T-cell (primary cell): ENCODE measurements at regions not wholly inside any gene's neighbourhood (a gene's known extent, or its start where the extent isn't known, plus 50 kb on each side); places are given as distances from the start of the nearest gene placed in this dataset.

Source experiments
- ATAC-seq, 4 experiments: fragments of 200-7000 bp in 3 of 4; fragments of 150-1000 bp in 1 of 4; cut with Tn5 transposase; replicated peaks in 1 of 4; 1 replicate in 3 of 4; 2 replicates in 1 of 4; pipeline ENCODE4 v1.10.0; 2021; ENCODE audit warnings: moderate library complexity in 3 of 4, mild to moderate bottlenecking in 2 of 4, moderate number of reproducible peaks in 1 of 4
- CTCF ChIA-PET, 2 donors: fragments of 300-600 bp; sonication (Branson Sonifier 250); formaldehyde crosslinking; loops; one replicate each; lab custom pipeline; 2022; ENCODE audit warnings: antibody characterized with exemption in 2 of 2; lab: Charles Lee
- POLR2A ChIA-PET, 2 donors: fragments of 300-600 bp; sonication (Branson Sonifier 250); formaldehyde crosslinking; loops; one replicate each; lab custom pipeline; 2022; ENCODE audit warnings: antibody characterized with exemption in 2 of 2; lab: Charles Lee
- DNase-seq, 35 experiments: peaks; one replicate each; pipeline versions ENCODE4 v3.0.0 to v3.0.0-alpha.2; 2013 to 2023
- H3K27ac ChIP-seq: one replicate; pipeline ENCODE4 v1.5.1; 2013; ENCODE audit warnings: low read length
- H3K27me3 ChIP-seq, 2 experiments: replicated peaks in 1 of 2; 1 replicate in 1 of 2; 2 replicates in 1 of 2; pipeline versions ENCODE4 v1.6.1 to v1.7.0; 2013; ENCODE audit warnings: low read length in 1 of 2, mixed read lengths in 1 of 2; ENCODE audit not compliant: control insufficient read depth in 2 of 2, insufficient read depth in 2 of 2; ENCODE audit errors: extremely low read depth in 1 of 2
- H3K36me3 ChIP-seq, 2 donors: 1 replicate in 1 of 2; 2 replicates in 1 of 2; pipeline versions ENCODE4 v1.6.1 to v1.7.0; 2013; ENCODE audit warnings: low read length in 1 of 2; ENCODE audit not compliant: control insufficient read depth in 2 of 2, insufficient read depth in 1 of 2; ENCODE audit errors: extremely low read depth in 1 of 2
- H3K4me1 ChIP-seq, 2 experiments: 1 replicate in 1 of 2; 2 replicates in 1 of 2; pipeline versions ENCODE4 v1.6.1 to v1.7.0; 2013; ENCODE audit warnings: low read length in 2 of 2, mixed read lengths in 1 of 2; ENCODE audit not compliant: insufficient read depth in 2 of 2, control insufficient read depth in 1 of 2; ENCODE audit errors: extremely low read depth in 1 of 2
- H3K4me3 ChIP-seq, 2 donors: 1 replicate in 1 of 2; 2 replicates in 1 of 2; pipeline versions ENCODE4 v1.5.1 to v1.7.0; 2013; ENCODE audit warnings: mild to moderate bottlenecking in 2 of 2, low read length in 1 of 2, moderate library complexity in 1 of 2; ENCODE audit not compliant: control insufficient read depth in 1 of 2; ENCODE audit errors: extremely low read depth in 1 of 2
- H3K9me3 ChIP-seq: 2 replicates; pipeline ENCODE4 v1.7.0; 2013
- H3K27ac Mint-ChIP-seq, 2 donors: one replicate each; pipeline ENCODE4 v1.8.0; 2020 to 2021; ENCODE audit warnings: mild to moderate bottlenecking in 2 of 2, mixed read lengths in 2 of 2
- H3K27me3 Mint-ChIP-seq, 2 donors: one replicate each; pipeline ENCODE4 v1.8.0; 2021 to 2022; ENCODE audit warnings: mixed read lengths in 2 of 2
- H3K36me3 Mint-ChIP-seq: one replicate; pipeline ENCODE4 v1.8.0; 2021; ENCODE audit warnings: mixed read lengths
- H3K4me1 Mint-ChIP-seq, 3 donors: one replicate each; pipeline ENCODE4 v1.8.0; 2020 to 2022; ENCODE audit warnings: mixed read lengths in 3 of 3, mild to moderate bottlenecking in 1 of 3
- H3K4me3 Mint-ChIP-seq, 3 donors: one replicate each; pipeline ENCODE4 v1.8.0; 2020 to 2022; ENCODE audit warnings: mild to moderate bottlenecking in 3 of 3, mixed read lengths in 3 of 3, moderate library complexity in 3 of 3
- H3K9me3 Mint-ChIP-seq, 3 donors: one replicate each; pipeline ENCODE4 v1.8.0; 2020 to 2022; ENCODE audit warnings: mixed read lengths in 3 of 3
- WGBS: methylation state at CpG from one replicate; pipeline ENCODE4 v1.1.5; 2013; ENCODE audit warnings: missing lambda C conversion rate; ENCODE audit not compliant: insufficient coverage; 5-methylcytosine and 5-hydroxymethylcytosine counted together

DNA sequence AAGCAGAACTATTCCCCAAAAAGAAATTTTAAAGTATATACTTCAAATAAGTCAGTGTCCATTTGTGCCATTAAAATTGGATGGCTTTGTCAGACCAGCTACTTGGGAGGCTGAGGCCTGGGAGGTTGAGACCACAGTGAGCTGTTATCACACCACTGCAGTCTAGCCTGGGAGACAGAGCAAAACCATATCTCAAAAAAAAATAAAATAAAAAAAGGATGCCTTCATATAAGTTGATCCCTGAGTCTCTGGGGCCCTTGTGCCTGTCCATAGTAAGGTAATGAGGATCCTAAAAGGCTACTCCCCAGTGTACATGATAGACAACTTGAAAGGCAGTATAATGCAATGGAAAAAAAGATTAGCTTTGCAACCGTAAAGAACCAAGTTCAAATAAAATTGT is 81.2 kb upstream of the BARHL2 start:
- no peak for DNase-seq
- CTCF ChIA-PET = interaction anchor here in 1 of 2 donors (0.6 kb wide), 1 partner anchor 727 kb away, joined by 3 read pairs; no protein-coding TSS in a partner anchor

DNA sequence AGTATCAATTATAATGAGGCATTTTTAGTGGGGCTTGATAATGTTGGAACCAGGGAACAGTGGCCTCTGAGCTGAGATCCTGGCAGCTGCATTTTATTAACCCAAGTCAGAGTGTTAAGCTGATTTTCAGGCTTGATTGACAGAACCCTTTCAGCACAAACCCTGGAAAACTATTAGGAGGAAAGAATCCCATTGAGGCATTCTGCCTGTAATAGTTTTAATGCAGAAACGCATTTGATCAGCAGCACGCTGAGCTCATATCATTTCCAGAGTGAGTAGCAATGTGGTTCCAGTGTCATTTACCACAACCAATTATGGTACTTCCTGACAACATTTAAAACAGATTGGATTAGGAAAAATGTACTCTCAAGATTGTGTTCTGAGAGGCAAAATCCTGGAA is 78.3 kb upstream of the BARHL2 start:
- POLR2A ChIA-PET = no interaction called here
- CTCF ChIA-PET = interaction anchor here (0.6 to 0.7 kb wide), 2 partner anchors 9 to 549 kb away, joined by 3 read pairs; no protein-coding TSS in a partner anchor
- Histone ChIP-seq H3K36me3 (no peaks in the 10 kb centered on the region), H3K9me3 (no peaks in the 10 kb centered on the region), H3K27me3 (peaks cover 2 to 7% of the 10 kb centered on the region in 2 experiments), H3K27ac (no peak overlapping the region), H3K4me1 (no peaks in the 10 kb centered on the region), H3K4me3 (no peak overlapping the region)
- H3K9me3 Mint-ChIP-seq = no peaks in the 10 kb centered on the region
- DNase-seq (no peak), ATAC-seq (no peak)
- H3K4me3 Mint-ChIP-seq = no peak overlapping the region
- WGBS = no CpG with 5 or more reads among the region's 2 CpGs
- no peaks in the 10 kb centered on the region for H3K4me1 Mint-ChIP-seq
- no peak overlapping the region for H3K27ac Mint-ChIP-seq
- peaks cover 26 to 51% of the 10 kb centered on the region in 2 donors for H3K27me3 Mint-ChIP-seq
- no peaks in the 10 kb centered on the region for H3K36me3 Mint-ChIP-seq

More for the DNA sequence above, 81.2 kb upstream of the BARHL2 start:
- Histone ChIP-seq H3K27me3 (peaks cover 4 to 5% of the 10 kb centered on the region in 2 experiments), H3K36me3 (no peaks in the 10 kb centered on the region), H3K9me3 (no peaks in the 10 kb centered on the region), H3K4me3 (no peak overlapping the region), H3K27ac (no peak overlapping the region), H3K4me1 (no peaks in the 10 kb centered on the region)
- Mint-ChIP-seq H3K4me3 (no peak overlapping the region), H3K36me3 (no peaks in the 10 kb centered on the region), H3K4me1 (no peaks in the 10 kb centered on the region), H3K9me3 (no peaks in the 10 kb centered on the region), H3K27me3 (peaks cover 19 to 53% of the 10 kb centered on the region in 2 donors), H3K27ac (no peak overlapping the region)
- WGBS = no CpG with 5 or more reads among the region's 1 CpG
- ATAC-seq = no peak
- POLR2A ChIA-PET = interaction anchor here in 1 of 2 donors (0.6 kb wide), 1 partner anchor 31 kb away, joined by 5 read pairs; no protein-coding TSS in a partner anchor

DNA sequence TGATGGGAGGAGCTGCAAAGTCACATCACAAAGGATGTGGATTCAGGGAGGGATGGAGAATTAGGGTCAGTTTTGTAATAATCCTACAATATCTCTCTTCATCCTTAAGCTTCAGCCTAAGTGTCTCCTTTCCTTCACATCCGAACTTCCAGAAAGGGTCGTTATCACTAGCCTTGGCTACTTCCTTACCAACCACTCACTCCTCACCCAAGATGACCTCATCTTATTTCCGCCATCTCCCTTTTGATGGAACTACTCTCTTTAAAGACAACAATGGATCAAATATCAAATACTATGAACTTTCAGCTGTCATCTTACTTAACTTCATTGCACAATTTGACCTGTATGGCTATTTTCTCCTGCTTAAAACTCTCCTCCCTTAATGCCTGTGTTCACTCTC is 69.6 kb upstream of the BARHL2 start:
- Mint-ChIP-seq H3K9me3 (peaks cover 0 to 4% (median 2%) of the 10 kb centered on the region in 3 donors), H3K4me1 (no peaks in the 10 kb centered on the region), H3K36me3 (no peaks in the 10 kb centered on the region), H3K27me3 (peaks cover 17 to 21% of the 10 kb centered on the region in 2 donors), H3K4me3 (no peak overlapping the region), H3K27ac (no peak overlapping the region)
- H3K27me3 ChIP-seq = peaks cover 0 to 8% of the 10 kb centered on the region in 2 experiments
- no peaks in the 10 kb centered on the region for H3K9me3 ChIP-seq
- H3K4me1 ChIP-seq = no peaks in the 10 kb centered on the region
- no peak for DNase-seq
- H3K4me3 ChIP-seq = no peak overlapping the region
- POLR2A ChIA-PET = no interaction called here
- H3K36me3 ChIP-seq = no peaks in the 10 kb centered on the region
- ATAC-seq = no peak
- CTCF ChIA-PET = no interaction called here
- WGBS = 71% methylated on average over 3 of the region's 3 CpGs
- no peak overlapping the region for H3K27ac ChIP-seq

DNA sequence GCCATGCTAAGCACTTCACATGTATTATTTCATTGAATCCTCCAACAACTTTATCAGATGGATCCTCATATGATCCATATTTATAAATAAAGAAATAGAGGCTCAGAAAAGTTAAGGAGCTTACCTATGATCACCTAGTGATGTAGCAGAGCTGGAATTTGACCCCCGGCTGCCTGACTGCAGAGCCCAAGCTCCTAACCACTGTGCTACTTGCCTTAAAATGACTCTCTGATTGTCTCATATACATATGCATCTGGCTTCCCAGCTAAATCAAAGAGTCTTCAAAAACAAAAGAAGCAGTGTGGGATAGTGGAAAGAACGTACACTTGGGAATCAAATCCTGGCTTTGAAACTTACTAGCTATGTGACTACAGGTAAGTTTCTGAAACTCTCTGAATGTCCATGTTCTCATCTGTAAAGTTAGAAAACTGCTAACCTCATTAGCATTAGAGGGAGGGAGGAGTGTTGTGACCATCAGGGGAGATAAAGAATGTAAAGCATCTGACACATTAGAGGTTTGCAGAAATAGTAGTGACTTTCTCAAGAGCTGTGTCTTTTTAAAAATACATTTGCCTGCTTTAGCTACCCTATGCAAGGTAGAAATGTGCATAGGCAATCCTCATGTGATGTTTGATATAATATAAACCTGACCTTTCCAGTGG is 67.2 kb upstream of the BARHL2 start:
- no peak overlapping the region for H3K27ac Mint-ChIP-seq
- H3K36me3 ChIP-seq = no peaks in the 10 kb centered on the region
- no peaks in the 10 kb centered on the region for H3K9me3 Mint-ChIP-seq
- H3K9me3 ChIP-seq = no peaks in the 10 kb centered on the region
- peaks cover 5 to 25% of the 10 kb centered on the region in 2 donors for H3K27me3 Mint-ChIP-seq
- POLR2A ChIA-PET = no interaction called here
- no peaks in the 10 kb centered on the region for H3K36me3 Mint-ChIP-seq
- WGBS = no CpG with 5 or more reads among the region's 2 CpGs
- peaks cover 0 to 10% of the 10 kb centered on the region in 2 experiments for H3K27me3 ChIP-seq
- H3K4me3 Mint-ChIP-seq = no peak overlapping the region
- no peaks in the 10 kb centered on the region for H3K4me1 ChIP-seq
- H3K4me1 Mint-ChIP-seq = no peaks in the 10 kb centered on the region
- DNase-seq = no peak
- H3K27ac ChIP-seq = no peak overlapping the region
- CTCF ChIA-PET = no interaction called here
- no peak overlapping the region for H3K4me3 ChIP-seq
- no peak for ATAC-seq

DNA sequence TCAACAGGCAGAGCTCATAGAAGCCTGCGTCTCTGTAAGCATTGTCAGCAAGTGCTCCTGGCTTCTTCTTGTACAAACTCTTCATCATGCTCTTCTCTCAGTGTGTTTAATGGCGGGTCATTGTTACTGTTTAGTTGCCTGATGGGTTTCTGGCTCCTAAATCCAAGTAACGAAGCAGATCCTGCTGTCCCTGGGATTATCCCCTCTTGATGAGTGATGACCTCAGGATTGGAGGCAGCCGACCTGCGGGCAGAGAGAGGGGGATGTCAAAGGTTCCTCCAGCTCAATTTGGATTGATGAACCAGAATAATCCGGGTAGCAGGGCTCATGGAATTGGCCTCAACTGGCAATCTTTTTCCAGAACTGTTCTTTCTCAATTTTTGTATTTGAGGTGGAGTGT is 66.1 kb upstream of the BARHL2 start:
- H3K4me3 Mint-ChIP-seq = no peak overlapping the region
- POLR2A ChIA-PET = no interaction called here
- Histone ChIP-seq H3K4me3 (no peak overlapping the region), H3K27ac (no peak overlapping the region), H3K4me1 (no peaks in the 10 kb centered on the region), H3K27me3 (peaks cover 0 to 6% of the 10 kb centered on the region in 2 experiments), H3K36me3 (no peaks in the 10 kb centered on the region), H3K9me3 (no peaks in the 10 kb centered on the region)
- DNase-seq (no peak), ATAC-seq (no peak)
- peaks cover 2 to 32% of the 10 kb centered on the region in 2 donors for H3K27me3 Mint-ChIP-seq
- CTCF ChIA-PET = interaction anchor here in 1 of 2 donors (0.5 kb wide), 1 partner anchor 195 kb away, joined by 5 read pairs; no protein-coding TSS in a partner anchor
- no peaks in the 10 kb centered on the region for H3K36me3 Mint-ChIP-seq
- H3K4me1 Mint-ChIP-seq = no peaks in the 10 kb centered on the region
- H3K27ac Mint-ChIP-seq = no peak overlapping the region
- 74% methylated on average over 4 of the region's 6 CpGs for WGBS
- no peaks in the 10 kb centered on the region for H3K9me3 Mint-ChIP-seq

DNA sequence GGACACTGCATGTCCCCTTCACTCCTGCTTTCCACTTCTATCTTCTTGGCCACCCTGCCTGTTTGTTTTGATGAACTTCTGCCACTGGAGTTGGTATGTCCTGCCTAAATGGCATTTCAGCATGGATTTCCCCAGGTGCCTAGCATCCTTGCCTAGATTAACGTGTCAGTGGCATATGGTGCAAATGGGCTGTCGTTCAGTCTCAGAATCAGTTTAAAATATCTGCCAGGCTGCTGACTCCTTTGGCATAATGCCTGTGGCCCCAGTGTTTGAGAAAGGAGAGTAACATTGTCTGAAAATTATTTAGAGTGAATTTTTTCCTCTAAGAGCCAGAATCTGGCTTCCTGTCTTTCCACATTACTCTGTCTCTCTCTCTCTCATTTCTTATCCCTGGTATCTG is 64.9 kb upstream of the BARHL2 start:
- H3K4me3 Mint-ChIP-seq = no peak overlapping the region
- 71% methylated on average over 2 of the region's 2 CpGs for WGBS
- H3K9me3 Mint-ChIP-seq = no peaks in the 10 kb centered on the region
- CTCF ChIA-PET = no interaction called here
- peaks cover 2 to 32% of the 10 kb centered on the region in 2 donors for H3K27me3 Mint-ChIP-seq
- POLR2A ChIA-PET = no interaction called here
- Histone ChIP-seq H3K27ac (no peak overlapping the region), H3K36me3 (no peaks in the 10 kb centered on the region), H3K4me3 (no peak overlapping the region), H3K9me3 (no peaks in the 10 kb centered on the region), H3K4me1 (no peaks in the 10 kb centered on the region), H3K27me3 (peaks cover 0 to 6% of the 10 kb centered on the region in 2 experiments)
- no peak for ATAC-seq
- no peaks in the 10 kb centered on the region for H3K36me3 Mint-ChIP-seq
- H3K27ac Mint-ChIP-seq = no peak overlapping the region
- no peak for DNase-seq
- no peaks in the 10 kb centered on the region for H3K4me1 Mint-ChIP-seq
